ENCODE measurements at regions not wholly inside any gene's neighbourhood (a gene's known extent, or its start where the extent isn't known, plus 50 kb on each side); places are given as distances from the start of the nearest gene placed in this dataset.
A peak's percentile ranks its signal among the peaks of the same experiment; 100 is the strongest.

- H3K4me1 ChIP-seq (ENCODE audit: control insufficient read depth in 2 of 2, insufficient read depth in 1 of 2, low read depth in 1 of 2, low read length in 2 of 2), result peaks cover 2 to 13% of the 10 kb centered on the region in 2 donors
- H2AK5ac ChIP-seq (ENCODE audit: low read depth, low read length), result peak overlapping the region; percentile 23
- H3K27me3 ChIP-seq (ENCODE audit: control insufficient read depth in 3 of 3, insufficient read depth in 3 of 3, low read depth in 1 of 3, low read length in 3 of 3), result no peaks in the 10 kb centered on the region
- peak overlapping the region; percentile 52 for H2BK15ac ChIP-seq (ENCODE audit: low read length)
- H3K4me2 ChIP-seq (ENCODE audit: insufficient read depth, low read length, poor library complexity, severe bottlenecking), result no peak overlapping the region
- no peak overlapping the region for H3K9ac ChIP-seq (ENCODE audit: low read depth, low read length, poor library complexity)
- peak overlapping the region; percentile 21 for H2BK120ac ChIP-seq (ENCODE audit: low read depth, low read length)
- H3K9me3 ChIP-seq (replicated peaks in 1 of 2; ENCODE audit: control insufficient read depth in 2 of 2, insufficient read depth in 1 of 2, low read depth in 1 of 2, low read length in 2 of 2), result peaks cover 0 to 6% of the 10 kb centered on the region in 2 donors
- no peaks in the 10 kb centered on the region for H3K79me1 ChIP-seq (ENCODE audit: low read depth, low read length)
- H3K4me3 ChIP-seq (ENCODE audit: low read length in 2 of 2), result peak overlapping the region in 1 of 2 donors; percentile 38
- WGBS, 2 donors (ENCODE audit: extremely low coverage in 2 of 2, insufficient read length in 2 of 2, insufficient replicate concordance in 1 of 2), result no CpG with 5 or more reads among the region's 20 CpGs
- peak overlapping the region; percentile 34 for H4K91ac ChIP-seq (ENCODE audit: low read depth, low read length, poor library complexity)
- no peak overlapping the region for H3K14ac ChIP-seq (ENCODE audit: low read length)
- no peak overlapping the region for H4K8ac ChIP-seq (ENCODE audit: low read depth, low read length)
- H3K23ac ChIP-seq (ENCODE audit: low read depth, low read length, poor library complexity), result peak overlapping the region; percentile 12
- H2BK12ac ChIP-seq (ENCODE audit: low read length), result no peak overlapping the region
- peak overlapping the region; percentile 8 for H3K18ac ChIP-seq (ENCODE audit: low read length)
- no peak overlapping the region for H2AFZ ChIP-seq (ENCODE audit: low read length)
- H3K4ac ChIP-seq (ENCODE audit: low read length), result no peak overlapping the region
- H2BK5ac ChIP-seq (ENCODE audit: low read length), result peak overlapping the region; percentile 11
- H3K36me3 ChIP-seq (replicated peaks in 1 of 2; ENCODE audit: control insufficient read depth in 2 of 2, insufficient read depth in 2 of 2, low read length in 2 of 2), result no peaks in the 10 kb centered on the region
- no peak overlapping the region for H3K27ac ChIP-seq (replicated peaks; ENCODE audit: low read length)
- DNase-seq (ENCODE audit: low spot score), result no peak
Measured at GRCh38 chr6:169921217-169921616, 169.8 kb downstream of the ERMARD start.

- Histone ChIP-seq H4K8ac (ENCODE audit: low read depth, low read length) (no peak overlapping the region), H2BK15ac (ENCODE audit: low read length) (peak overlapping the region; percentile 52), H3K4ac (ENCODE audit: low read length) (no peak overlapping the region), H3K27ac (replicated peaks; ENCODE audit: low read length) (no peak overlapping the region), H3K4me2 (ENCODE audit: insufficient read depth, low read length, poor library complexity, severe bottlenecking) (no peak overlapping the region), H3K4me1 (ENCODE audit: control insufficient read depth in 2 of 2, insufficient read depth in 1 of 2, low read depth in 1 of 2, low read length in 2 of 2) (peaks cover 2 to 16% of the 10 kb centered on the region in 2 donors), H3K23ac (ENCODE audit: low read depth, low read length, poor library complexity) (no peak overlapping the region), H3K36me3 (replicated peaks in 1 of 2; ENCODE audit: control insufficient read depth in 2 of 2, insufficient read depth in 2 of 2, low read length in 2 of 2) (no peaks in the 10 kb centered on the region), H3K9me3 (replicated peaks in 1 of 2; ENCODE audit: control insufficient read depth in 2 of 2, insufficient read depth in 1 of 2, low read depth in 1 of 2, low read length in 2 of 2) (peaks cover 0 to 6% of the 10 kb centered on the region in 2 donors), H3K79me1 (ENCODE audit: low read depth, low read length) (no peaks in the 10 kb centered on the region), H2AK5ac (ENCODE audit: low read depth, low read length) (peak overlapping the region; percentile 58), H2BK12ac (ENCODE audit: low read length) (peak overlapping the region; percentile 27), H2AFZ (ENCODE audit: low read length) (no peak overlapping the region), H2BK120ac (ENCODE audit: low read depth, low read length) (no peak overlapping the region), H2BK5ac (ENCODE audit: low read length) (peak overlapping the region; percentile 11), H3K27me3 (ENCODE audit: control insufficient read depth in 3 of 3, insufficient read depth in 3 of 3, low read depth in 1 of 3, low read length in 3 of 3) (no peaks in the 10 kb centered on the region), H3K18ac (ENCODE audit: low read length) (no peak overlapping the region), H3K4me3 (ENCODE audit: low read length in 2 of 2) (no peak overlapping the region), H4K91ac (ENCODE audit: low read depth, low read length, poor library complexity) (no peak overlapping the region), H3K9ac (ENCODE audit: low read depth, low read length, poor library complexity) (peak overlapping the region; percentile 15), H3K14ac (ENCODE audit: low read length) (no peak overlapping the region)
- DNase-seq (ENCODE audit: low spot score), result no peak
- WGBS, 2 donors (ENCODE audit: extremely low coverage in 2 of 2, insufficient read length in 2 of 2, insufficient replicate concordance in 1 of 2), result no CpG with 5 or more reads among the region's 11 CpGs
Measured at GRCh38 chr6:169920359-169921020, 169.1 kb downstream of the ERMARD start.

GRCh38 chr6:169918954-169919549 is 167.6 kb downstream of the ERMARD start:
- H3K4me3 ChIP-seq (ENCODE audit: low read length in 2 of 2), result peak overlapping the region in 1 of 2 donors; percentile 60
- no peak for DNase-seq (ENCODE audit: low spot score)
- no peaks in the 10 kb centered on the region for H3K79me1 ChIP-seq (ENCODE audit: low read depth, low read length)
- peak overlapping the region; percentile 51 for H3K18ac ChIP-seq (ENCODE audit: low read length)
- H3K23ac ChIP-seq (ENCODE audit: low read depth, low read length, poor library complexity), result peak overlapping the region; percentile 21
- no peak overlapping the region for H2BK12ac ChIP-seq (ENCODE audit: low read length)
- no peak overlapping the region for H3K27ac ChIP-seq (replicated peaks; ENCODE audit: low read length)
- H2BK5ac ChIP-seq (ENCODE audit: low read length), result no peak overlapping the region
- peak overlapping the region; percentile 17 for H3K9ac ChIP-seq (ENCODE audit: low read depth, low read length, poor library complexity)
- H2BK15ac ChIP-seq (ENCODE audit: low read length), result no peak overlapping the region
- H3K14ac ChIP-seq (ENCODE audit: low read length), result peak overlapping the region; percentile 79
- no peak overlapping the region for H3K4me2 ChIP-seq (ENCODE audit: insufficient read depth, low read length, poor library complexity, severe bottlenecking)
- H3K9me3 ChIP-seq (replicated peaks in 1 of 2; ENCODE audit: control insufficient read depth in 2 of 2, insufficient read depth in 1 of 2, low read depth in 1 of 2, low read length in 2 of 2), result peaks cover 0 to 6% of the 10 kb centered on the region in 2 donors
- peak overlapping the region; percentile 34 for H4K91ac ChIP-seq (ENCODE audit: low read depth, low read length, poor library complexity)
- H3K4ac ChIP-seq (ENCODE audit: low read length), result peak overlapping the region; percentile 1
- H2AFZ ChIP-seq (ENCODE audit: low read length), result no peak overlapping the region
- H4K8ac ChIP-seq (ENCODE audit: low read depth, low read length), result peak overlapping the region; percentile 74
- H2AK5ac ChIP-seq (ENCODE audit: low read depth, low read length), result no peak overlapping the region
- no CpG with 5 or more reads among the region's 26 CpGs for WGBS, 2 donors (ENCODE audit: extremely low coverage in 2 of 2, insufficient read length in 2 of 2, insufficient replicate concordance in 1 of 2)
- no peak overlapping the region for H2BK120ac ChIP-seq (ENCODE audit: low read depth, low read length)
- peaks cover 2 to 16% of the 10 kb centered on the region in 2 donors for H3K4me1 ChIP-seq (ENCODE audit: control insufficient read depth in 2 of 2, insufficient read depth in 1 of 2, low read depth in 1 of 2, low read length in 2 of 2)
- H3K36me3 ChIP-seq (replicated peaks in 1 of 2; ENCODE audit: control insufficient read depth in 2 of 2, insufficient read depth in 2 of 2, low read length in 2 of 2), result no peaks in the 10 kb centered on the region
- H3K27me3 ChIP-seq (ENCODE audit: control insufficient read depth in 3 of 3, insufficient read depth in 3 of 3, low read depth in 1 of 3, low read length in 3 of 3), result no peaks in the 10 kb centered on the region

GRCh38 chr6:169918239-169918953 is 167.0 kb downstream of the ERMARD start:
- Histone ChIP-seq H3K79me1 (ENCODE audit: low read depth, low read length) (no peaks in the 10 kb centered on the region), H3K9me3 (replicated peaks in 1 of 2; ENCODE audit: control insufficient read depth in 2 of 2, insufficient read depth in 1 of 2, low read depth in 1 of 2, low read length in 2 of 2) (peaks cover 0 to 4% of the 10 kb centered on the region in 2 donors), H2BK5ac (ENCODE audit: low read length) (no peak overlapping the region), H2AK5ac (ENCODE audit: low read depth, low read length) (peak overlapping the region; percentile 2), H2AFZ (ENCODE audit: low read length) (no peak overlapping the region), H2BK15ac (ENCODE audit: low read length) (no peak overlapping the region), H3K4me1 (ENCODE audit: control insufficient read depth in 2 of 2, insufficient read depth in 1 of 2, low read depth in 1 of 2, low read length in 2 of 2) (peaks cover 2 to 16% of the 10 kb centered on the region in 2 donors), H3K9ac (ENCODE audit: low read depth, low read length, poor library complexity) (peak overlapping the region; percentile 74), H3K14ac (ENCODE audit: low read length) (peak overlapping the region; percentile 79), H3K18ac (ENCODE audit: low read length) (peak overlapping the region; percentile 54), H4K8ac (ENCODE audit: low read depth, low read length) (peak overlapping the region; percentile 74), H3K4ac (ENCODE audit: low read length) (peak overlapping the region; percentile 1), H2BK120ac (ENCODE audit: low read depth, low read length) (no peak overlapping the region), H3K4me3 (ENCODE audit: low read length in 2 of 2) (peak overlapping the region in 1 of 2 donors; percentile 60), H3K4me2 (ENCODE audit: insufficient read depth, low read length, poor library complexity, severe bottlenecking) (no peak overlapping the region), H2BK12ac (ENCODE audit: low read length) (no peak overlapping the region), H3K36me3 (replicated peaks in 1 of 2; ENCODE audit: control insufficient read depth in 2 of 2, insufficient read depth in 2 of 2, low read length in 2 of 2) (no peaks in the 10 kb centered on the region), H4K91ac (ENCODE audit: low read depth, low read length, poor library complexity) (peak overlapping the region; percentile 34), H3K27ac (replicated peaks; ENCODE audit: low read length) (no peak overlapping the region), H3K23ac (ENCODE audit: low read depth, low read length, poor library complexity) (peak overlapping the region; percentile 52), H3K27me3 (ENCODE audit: control insufficient read depth in 3 of 3, insufficient read depth in 3 of 3, low read depth in 1 of 3, low read length in 3 of 3) (no peaks in the 10 kb centered on the region)
- no CpG with 5 or more reads among the region's 21 CpGs for WGBS, 2 donors (ENCODE audit: extremely low coverage in 2 of 2, insufficient read length in 2 of 2, insufficient replicate concordance in 1 of 2)
- no peak for DNase-seq (ENCODE audit: low spot score)
